ENCODE measurements at regions not wholly inside any gene's neighbourhood (a gene's known extent, or its start where the extent isn't known, plus 50 kb on each side); places are given as distances from the start of the nearest gene placed in this dataset.
"Not testable (repeated sequence)": the region's sequence is repeated elsewhere in the genome, so short reads cannot be mapped to it uniquely, and the experiment has no call there.

DNA sequence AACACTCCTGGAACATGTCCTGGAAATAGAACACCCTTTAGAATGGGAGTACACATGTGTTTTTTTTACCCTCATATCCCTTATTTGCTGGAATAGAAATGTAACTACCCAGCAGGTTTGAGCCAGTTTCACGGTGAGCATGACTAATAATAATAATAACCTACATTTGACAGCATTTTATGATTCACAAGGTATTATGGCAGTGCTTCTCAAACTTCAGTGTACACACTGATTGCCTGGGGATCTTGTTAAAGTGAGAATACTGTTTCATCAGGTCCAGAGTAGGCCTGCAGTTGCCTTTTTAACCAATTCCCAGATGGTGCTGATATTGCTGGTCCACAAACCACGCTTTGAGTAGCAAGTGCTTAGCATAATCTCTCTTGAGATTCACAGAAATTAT is 63.9 kb downstream of the NFKBIZ start:
- no peaks in the 10 kb centered on the region for H3K9me3 ChIP-seq (ENCODE audit: control insufficient read depth, low read length)
- WGBS, 2 experiments (ENCODE audit: insufficient coverage in 1 of 2, insufficient read length in 1 of 2): 92% methylated on average over 2 of the region's 2 CpGs; no CpG with 5 or more reads in 1 of the 2 experiments
- H3K4me3 Mint-ChIP-seq: no peak overlapping the region
- H3K27me3 Mint-ChIP-seq (ENCODE audit: insufficient read depth): no peaks in the 10 kb centered on the region
- no peak overlapping the region for H3K9ac ChIP-seq (ENCODE audit: extremely low read depth, low read length, poor library complexity, severe bottlenecking)
- no peaks in the 10 kb centered on the region for H3K27me3 ChIP-seq (ENCODE audit: control insufficient read depth, insufficient read depth, low read length, poor library complexity, severe bottlenecking)
- H3K27ac ChIP-seq (ENCODE audit: low read depth, low read length): no peak overlapping the region
- H3K27ac Mint-ChIP-seq: no peak overlapping the region
- TF ChIP-seq, protein P1, sequence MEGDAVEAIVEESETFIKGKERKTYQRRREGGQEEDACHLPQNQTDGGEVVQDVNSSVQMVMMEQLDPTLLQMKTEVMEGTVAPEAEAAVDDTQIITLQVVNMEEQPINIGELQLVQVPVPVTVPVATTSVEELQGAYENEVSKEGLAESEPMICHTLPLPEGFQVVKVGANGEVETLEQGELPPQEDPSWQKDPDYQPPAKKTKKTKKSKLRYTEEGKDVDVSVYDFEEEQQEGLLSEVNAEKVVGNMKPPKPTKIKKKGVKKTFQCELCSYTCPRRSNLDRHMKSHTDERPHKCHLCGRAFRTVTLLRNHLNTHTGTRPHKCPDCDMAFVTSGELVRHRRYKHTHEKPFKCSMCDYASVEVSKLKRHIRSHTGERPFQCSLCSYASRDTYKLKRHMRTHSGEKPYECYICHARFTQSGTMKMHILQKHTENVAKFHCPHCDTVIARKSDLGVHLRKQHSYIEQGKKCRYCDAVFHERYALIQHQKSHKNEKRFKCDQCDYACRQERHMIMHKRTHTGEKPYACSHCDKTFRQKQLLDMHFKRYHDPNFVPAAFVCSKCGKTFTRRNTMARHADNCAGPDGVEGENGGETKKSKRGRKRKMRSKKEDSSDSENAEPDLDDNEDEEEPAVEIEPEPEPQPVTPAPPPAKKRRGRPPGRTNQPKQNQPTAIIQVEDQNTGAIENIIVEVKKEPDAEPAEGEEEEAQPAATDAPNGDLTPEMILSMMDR (conservative IDR thresholded peaks at IDR 0.05): no peak
- DNase-seq: no peak
- no peaks in the 10 kb centered on the region for H3K36me3 ChIP-seq (ENCODE audit: control insufficient read depth, insufficient read depth, low read length)
- no peaks in the 10 kb centered on the region for H3K4me1 ChIP-seq (ENCODE audit: control insufficient read depth, insufficient read depth, low read length)
- H3K4me1 Mint-ChIP-seq: no peaks in the 10 kb centered on the region
- H3K9me3 Mint-ChIP-seq: no peaks in the 10 kb centered on the region
- H3K4me3 ChIP-seq (ENCODE audit: low read length): no peak overlapping the region
- no peaks in the 10 kb centered on the region for H3K36me3 Mint-ChIP-seq (ENCODE audit: low read depth)

DNA sequence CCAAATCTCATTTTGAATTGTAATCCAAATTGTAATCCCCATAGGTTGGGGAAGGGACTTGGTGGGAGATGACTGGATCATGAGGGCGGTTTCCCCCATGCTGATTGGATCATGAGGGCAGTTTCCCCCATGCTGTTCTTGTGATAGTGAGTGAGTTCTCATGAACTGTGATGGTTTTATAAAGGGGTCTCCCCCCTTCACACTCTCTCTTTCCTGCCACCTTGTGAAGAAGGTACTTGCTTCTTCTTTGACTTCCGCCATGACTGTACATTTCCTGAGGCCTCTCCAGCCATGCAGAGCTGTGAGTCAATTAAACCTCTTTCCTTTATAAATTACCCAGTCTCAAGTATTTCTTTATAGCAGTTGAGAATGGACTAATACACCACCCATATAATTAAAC is 68.4 kb downstream of the NFKBIZ start:
- not testable (repeated sequence) for H3K36me3 Mint-ChIP-seq (ENCODE audit: low read depth); H3K9ac ChIP-seq (ENCODE audit: extremely low read depth, low read length, poor library complexity, severe bottlenecking); H3K4me3 Mint-ChIP-seq; H3K27ac ChIP-seq (ENCODE audit: low read depth, low read length); H3K27me3 ChIP-seq (ENCODE audit: control insufficient read depth, insufficient read depth, low read length, poor library complexity, severe bottlenecking); H3K27ac Mint-ChIP-seq; H3K4me1 Mint-ChIP-seq; H3K27me3 Mint-ChIP-seq (ENCODE audit: insufficient read depth); DNase-seq; H3K36me3 ChIP-seq (ENCODE audit: control insufficient read depth, insufficient read depth, low read length); H3K9me3 ChIP-seq (ENCODE audit: control insufficient read depth, low read length); H3K4me1 ChIP-seq (ENCODE audit: control insufficient read depth, insufficient read depth, low read length); H3K4me3 ChIP-seq (ENCODE audit: low read length)
- WGBS, 2 experiments (ENCODE audit: insufficient coverage in 1 of 2, insufficient read length in 1 of 2): 95% methylated on average over 2 of the region's 2 CpGs; no CpG with 5 or more reads in 1 of the 2 experiments
- H3K9me3 Mint-ChIP-seq: peaks cover 11% of the 10 kb centered on the region

DNA sequence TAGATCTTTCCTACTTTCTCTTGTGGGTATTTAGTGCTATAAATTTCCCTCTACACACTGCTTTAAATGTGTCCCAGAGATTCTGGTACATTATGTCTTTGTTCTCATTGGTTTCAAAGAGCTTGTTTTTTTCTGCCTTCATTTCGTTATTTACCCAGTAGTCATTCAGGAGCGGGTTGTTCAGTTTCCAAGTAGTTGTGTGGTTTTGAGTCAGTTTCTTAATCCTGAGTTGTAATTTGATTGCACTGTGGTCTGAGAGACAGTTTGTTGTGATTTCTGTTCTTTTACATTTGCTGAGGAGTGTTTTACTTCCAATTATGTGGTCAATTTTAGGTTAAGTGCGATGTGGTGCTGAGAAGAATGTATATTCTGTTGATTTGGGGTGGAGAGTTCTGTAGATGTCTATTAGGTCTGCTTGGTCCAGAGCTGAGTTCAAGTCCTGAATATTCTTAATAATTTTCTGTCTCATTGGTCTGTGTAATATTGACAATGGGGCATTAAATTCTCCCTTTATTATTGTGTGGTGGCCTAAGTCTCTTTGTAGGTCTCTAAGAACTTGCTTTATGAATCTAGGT is 72.9 kb downstream of the NFKBIZ start:
- not testable (repeated sequence) for H3K27ac Mint-ChIP-seq; H3K4me1 ChIP-seq (ENCODE audit: control insufficient read depth, insufficient read depth, low read length); H3K36me3 ChIP-seq (ENCODE audit: control insufficient read depth, insufficient read depth, low read length); H3K4me3 Mint-ChIP-seq; H3K27me3 Mint-ChIP-seq (ENCODE audit: insufficient read depth); H3K9ac ChIP-seq (ENCODE audit: extremely low read depth, low read length, poor library complexity, severe bottlenecking); H3K27me3 ChIP-seq (ENCODE audit: control insufficient read depth, insufficient read depth, low read length, poor library complexity, severe bottlenecking); H3K4me3 ChIP-seq (ENCODE audit: low read length); H3K36me3 Mint-ChIP-seq (ENCODE audit: low read depth); DNase-seq; H3K9me3 ChIP-seq (ENCODE audit: control insufficient read depth, low read length); H3K27ac ChIP-seq (ENCODE audit: low read depth, low read length)
- Mint-ChIP-seq H3K9me3 (peaks cover 11% of the 10 kb centered on the region), H3K4me1 (peaks cover 17% of the 10 kb centered on the region)
- 93 to 100% methylated on average over 1 to 3 of the region's 3 CpGs for WGBS, 2 experiments (ENCODE audit: insufficient coverage in 1 of 2, insufficient read length in 1 of 2)

DNA sequence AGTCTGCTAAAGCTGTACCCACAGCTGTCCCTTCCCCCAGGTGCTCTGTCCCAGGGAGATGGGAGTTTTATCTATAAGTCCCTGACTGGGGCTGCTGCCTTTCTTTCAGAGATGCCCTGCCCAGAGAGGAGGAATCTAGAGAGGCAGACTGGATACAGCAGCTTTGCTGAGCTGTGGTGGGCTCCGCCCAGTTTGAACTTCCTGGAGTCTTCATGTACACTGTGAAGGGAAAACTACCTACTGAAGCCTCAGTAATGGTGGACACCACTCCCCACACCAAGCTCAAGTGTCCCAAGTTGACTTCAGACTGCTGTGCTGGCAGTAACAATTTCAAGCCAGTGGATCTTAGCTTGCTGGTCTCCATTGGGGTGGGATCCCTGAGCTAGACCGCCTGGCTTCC is 75.3 kb downstream of the NFKBIZ start:
- 90 to 91% methylated on average over 2 of the region's 2 CpGs for WGBS, 2 experiments (ENCODE audit: insufficient coverage in 1 of 2, insufficient read length in 1 of 2)
- not testable (repeated sequence) for H3K4me3 ChIP-seq (ENCODE audit: low read length)

DNA sequence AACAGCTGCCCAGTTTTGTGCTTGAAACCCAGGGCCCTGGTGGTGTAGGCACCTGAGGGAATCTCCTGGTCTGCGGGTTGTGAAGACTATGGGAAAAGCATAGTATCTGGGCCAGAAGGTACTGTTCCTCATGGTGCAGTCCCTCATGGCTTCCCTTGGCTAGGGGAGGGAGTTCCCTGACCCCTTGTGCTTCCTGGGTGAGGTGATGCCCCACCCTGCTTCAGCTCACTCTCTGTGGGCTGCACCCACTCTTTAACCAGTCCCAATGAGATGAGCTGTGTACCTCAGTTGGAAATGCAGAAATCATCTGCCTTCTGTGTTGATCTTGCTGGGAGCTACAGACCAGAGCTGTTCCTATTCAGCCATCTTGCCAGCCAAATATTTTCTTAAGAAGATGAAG is 75.8 kb downstream of the NFKBIZ start:
- not testable (repeated sequence) for H3K27ac ChIP-seq (ENCODE audit: low read depth, low read length); H3K4me3 ChIP-seq (ENCODE audit: low read length); H3K4me1 ChIP-seq (ENCODE audit: control insufficient read depth, insufficient read depth, low read length); H3K27me3 Mint-ChIP-seq (ENCODE audit: insufficient read depth); H3K27me3 ChIP-seq (ENCODE audit: control insufficient read depth, insufficient read depth, low read length, poor library complexity, severe bottlenecking); H3K36me3 Mint-ChIP-seq (ENCODE audit: low read depth); H3K36me3 ChIP-seq (ENCODE audit: control insufficient read depth, insufficient read depth, low read length); H3K9me3 Mint-ChIP-seq; H3K9ac ChIP-seq (ENCODE audit: extremely low read depth, low read length, poor library complexity, severe bottlenecking); H3K27ac Mint-ChIP-seq; DNase-seq; H3K4me3 Mint-ChIP-seq; H3K9me3 ChIP-seq (ENCODE audit: control insufficient read depth, low read length)
- peaks cover 17% of the 10 kb centered on the region for H3K4me1 Mint-ChIP-seq
- WGBS, 2 experiments (ENCODE audit: insufficient coverage in 1 of 2, insufficient read length in 1 of 2): 80% methylated on average over 1 of the region's 1 CpG; no CpG with 5 or more reads in 1 of the 2 experiments

More for the DNA sequence above, 75.3 kb downstream of the NFKBIZ start:
- not testable (repeated sequence) for H3K36me3 ChIP-seq (ENCODE audit: control insufficient read depth, insufficient read depth, low read length); H3K4me1 ChIP-seq (ENCODE audit: control insufficient read depth, insufficient read depth, low read length); H3K9me3 Mint-ChIP-seq; DNase-seq; H3K27ac Mint-ChIP-seq; H3K27ac ChIP-seq (ENCODE audit: low read depth, low read length); H3K27me3 ChIP-seq (ENCODE audit: control insufficient read depth, insufficient read depth, low read length, poor library complexity, severe bottlenecking); H3K36me3 Mint-ChIP-seq (ENCODE audit: low read depth); H3K27me3 Mint-ChIP-seq (ENCODE audit: insufficient read depth); H3K9me3 ChIP-seq (ENCODE audit: control insufficient read depth, low read length); H3K9ac ChIP-seq (ENCODE audit: extremely low read depth, low read length, poor library complexity, severe bottlenecking); H3K4me3 Mint-ChIP-seq
- H3K4me1 Mint-ChIP-seq: peaks cover 17% of the 10 kb centered on the region

All from endodermal cell (in vitro differentiated cells).